Nephron progenitor cell (in vitro differentiated cells): ENCODE measurements at regions not wholly inside any gene's neighbourhood (a gene's known extent, or its start where the extent isn't known, plus 50 kb on each side); places are given as distances from the start of the nearest gene placed in this dataset.

ENCODE experiments used
- DNase-seq: peaks from one replicate; pipeline ENCODE4 v3.0.0; 2021
- H3K27ac Mint-ChIP-seq: 2 replicates; pipeline ENCODE4 v1.8.0; 2021; ENCODE audit warnings: mild to moderate bottlenecking, moderate library complexity, mixed read lengths
- H3K27me3 Mint-ChIP-seq: 2 replicates; pipeline ENCODE4 v1.8.0; 2021; ENCODE audit warnings: mild to moderate bottlenecking, low read depth, mixed read lengths; ENCODE audit not compliant: poor library complexity
- H3K36me3 Mint-ChIP-seq: 2 replicates; pipeline ENCODE4 v1.8.0; 2021; ENCODE audit warnings: low read depth, mixed read lengths
- H3K4me1 Mint-ChIP-seq: 2 replicates; pipeline ENCODE4 v1.8.0; 2021; ENCODE audit warnings: mixed read lengths
- H3K4me3 Mint-ChIP-seq: 2 replicates; pipeline ENCODE4 v1.8.0; 2021; ENCODE audit warnings: mild to moderate bottlenecking, moderate library complexity, mixed read lengths
- H3K9me3 Mint-ChIP-seq: 2 replicates; pipeline ENCODE4 v1.8.0; 2021; ENCODE audit warnings: mild to moderate bottlenecking, moderate library complexity, mixed read lengths
- CTCF ChIP-seq: fragments of 200-600 bp; sonication (generic); IDR thresholded peaks from 2 replicates; pipeline ENCODE4 v1.5.0; 2021; ENCODE audit warnings: antibody characterized with exemption

GRCh38 chr2:147031897-147032296 is 812.9 kb upstream of the ACVR2A start:
- Mint-ChIP-seq H3K4me1 (peaks cover 54% of the 10 kb centered on the region), H3K4me3 (no peak overlapping the region), H3K27ac (peak overlapping the region; percentile 91), H3K9me3 (peaks cover 4% of the 10 kb centered on the region), H3K27me3 (peaks cover 4% of the 10 kb centered on the region), H3K36me3 (peaks cover 6% of the 10 kb centered on the region)
- DNase-seq, result no peak
- no peak for TF ChIP-seq CTCF

- H3K9me3 Mint-ChIP-seq, result peaks cover 4% of the 10 kb centered on the region
- peak overlapping the region; percentile 30 for H3K4me3 Mint-ChIP-seq
- H3K4me1 Mint-ChIP-seq, result peaks cover 62% of the 10 kb centered on the region
- peaks cover 6% of the 10 kb centered on the region for H3K36me3 Mint-ChIP-seq
- no peak for DNase-seq
- peak overlapping the region; percentile 91 for H3K27ac Mint-ChIP-seq
- TF ChIP-seq CTCF, result no peak
- peaks cover 4% of the 10 kb centered on the region for H3K27me3 Mint-ChIP-seq
Observed at GRCh38 chr2:147030966-147031720, 813.7 kb upstream of the ACVR2A start.

GRCh38 chr2:147027436-147027835 is 817.4 kb upstream of the ACVR2A start:
- DNase-seq, result no peak
- peaks cover 56% of the 10 kb centered on the region for H3K4me1 Mint-ChIP-seq
- peaks cover 10% of the 10 kb centered on the region for H3K36me3 Mint-ChIP-seq

GRCh38 chr2:147026664-147027295 is 818.0 kb upstream of the ACVR2A start:
- DNase-seq, result no peak
- TF ChIP-seq CTCF, result no peak
- Mint-ChIP-seq H3K4me3 (no peak overlapping the region), H3K27me3 (peaks cover 10% of the 10 kb centered on the region), H3K36me3 (peaks cover 14% of the 10 kb centered on the region), H3K27ac (peak overlapping the region; percentile 91), H3K4me1 (peaks cover 49% of the 10 kb centered on the region), H3K9me3 (peaks cover 24% of the 10 kb centered on the region)

More at GRCh38 chr2:147027436-147027835, 817.4 kb upstream of the ACVR2A start:
- Mint-ChIP-seq H3K27me3 (peaks cover 10% of the 10 kb centered on the region), H3K9me3 (peaks cover 20% of the 10 kb centered on the region), H3K27ac (no peak overlapping the region), H3K4me3 (no peak overlapping the region)
- TF ChIP-seq CTCF, result no peak

GRCh38 chr2:147025646-147026585 is 818.9 kb upstream of the ACVR2A start:
- DNase-seq, result no peak
- Mint-ChIP-seq H3K36me3 (peaks cover 14% of the 10 kb centered on the region), H3K27ac (peak overlapping the region; percentile 91), H3K27me3 (peaks cover 10% of the 10 kb centered on the region), H3K9me3 (peaks cover 28% of the 10 kb centered on the region), H3K4me1 (peaks cover 41% of the 10 kb centered on the region), H3K4me3 (no peak overlapping the region)
- no peak for TF ChIP-seq CTCF
